H1 (cell line): ENCODE measurements at regions not wholly inside any gene's neighbourhood (a gene's known extent, or its start where the extent isn't known, plus 50 kb on each side); places are given as distances from the start of the nearest gene placed in this dataset.

ENCODE experiments used
- CTCF ChIA-PET: fragments of 300-600 bp; sonication (Branson Sonifier 250); formaldehyde crosslinking; loops from one replicate; lab custom pipeline; 2021; ENCODE audit not compliant: partially characterized antibody; lab: Charles Lee
- POLR2A ChIA-PET: fragments of 300-600 bp; sonication (Branson Sonifier 250); formaldehyde crosslinking; loops from one replicate; lab custom pipeline; 2021; ENCODE audit warnings: inconsistent platforms; ENCODE audit not compliant: partially characterized antibody; lab: Charles Lee
- DNase-seq, 2 experiments: peaks; one replicate each; pipeline versions ENCODE4 v3.0.0 to v3.0.0-alpha.2; 2010 to 2022; ENCODE audit warnings: low spot score in 2 of 2, low read depth in 1 of 2, mixed read lengths in 1 of 2
- FAIRE-seq: peaks from 2 replicates; lab custom pipeline; 2011; peaks lifted over from hg19 to GRCh38; lab: Jason Lieb, UNC
- H2AFZ ChIP-seq: 2 replicates; pipeline ENCODE4 v1.8.1; 2012; ENCODE audit warnings: low read length, inconsistent platforms
- H2AK5ac ChIP-seq: 2 replicates; pipeline ENCODE4 v1.6.1; 2013; ENCODE audit warnings: low read depth, low read length
- H2BK120ac ChIP-seq: replicated peaks from 2 replicates; pipeline ENCODE3; 2013; ENCODE audit warnings: low read depth, low read length, inconsistent platforms
- H2BK12ac ChIP-seq: 2 replicates; pipeline ENCODE4 v1.6.1; 2013; ENCODE audit warnings: low read depth, low read length
- H2BK15ac ChIP-seq: 2 replicates; pipeline ENCODE4 v1.6.1; 2013; ENCODE audit warnings: low read length
- H2BK20ac ChIP-seq: 2 replicates; pipeline ENCODE4 v1.6.1; 2013; ENCODE audit warnings: low read length
- H2BK5ac ChIP-seq: 2 replicates; pipeline ENCODE4 v1.6.1; 2013; ENCODE audit warnings: low read depth, low read length
- H3K14ac ChIP-seq: 2 replicates; pipeline ENCODE4 v1.6.1; 2013; ENCODE audit warnings: inconsistent platforms; ENCODE audit not compliant: insufficient read length
- H3K18ac ChIP-seq: 2 replicates; pipeline ENCODE4 v1.6.1; 2013; ENCODE audit warnings: low read length; ENCODE audit errors: extremely low read depth
- H3K23ac ChIP-seq: 2 replicates; pipeline ENCODE4 v1.6.1; 2013; ENCODE audit warnings: inconsistent platforms; ENCODE audit not compliant: insufficient read length
- H3K23me2 ChIP-seq: 2 replicates; pipeline ENCODE4 v1.6.1; 2013; ENCODE audit warnings: low read depth, low read length
- H3K27ac ChIP-seq: 2 replicates; pipeline ENCODE4 v1.6.1; 2011; ENCODE audit warnings: low read depth, low read length, inconsistent platforms
- H3K27me3 ChIP-seq, 4 experiments: replicated peaks in 1 of 4; 1 replicate in 1 of 4; 2 replicates in 3 of 4; pipeline versions ENCODE4 v1.6.1 to v1.8.1; 2011 to 2013; ENCODE audit warnings: low read length in 3 of 4, mild to moderate bottlenecking in 3 of 4, inconsistent platforms in 2 of 4, mixed read lengths in 2 of 4, moderate library complexity in 1 of 4; ENCODE audit not compliant: control insufficient read depth in 3 of 4, insufficient read depth in 3 of 4; ENCODE audit errors: extremely low read depth in 1 of 4
- H3K36me3 ChIP-seq, 4 experiments: 2 replicates each; pipeline versions ENCODE4 v1.6.1 to v1.8.1; 2011 to 2013; ENCODE audit warnings: mild to moderate bottlenecking in 4 of 4, low read length in 3 of 4, moderate library complexity in 2 of 4, control low read depth in 1 of 4, inconsistent platforms in 1 of 4; ENCODE audit not compliant: insufficient read depth in 4 of 4, control insufficient read depth in 2 of 4
- H3K4ac ChIP-seq: replicated peaks from 2 replicates; pipeline ENCODE3; 2013; ENCODE audit warnings: low read length, low read depth, mixed read lengths, inconsistent platforms; ENCODE audit not compliant: insufficient read length
- H3K4me1 ChIP-seq, 4 experiments: replicated peaks in 1 of 4; 1 replicate in 1 of 4; 2 replicates in 3 of 4; pipeline versions ENCODE4 v1.6.1 to v1.8.1; 2011 to 2013; ENCODE audit warnings: low read length in 3 of 4, inconsistent platforms in 2 of 4, mixed read lengths in 1 of 4; ENCODE audit not compliant: insufficient read depth in 4 of 4, control insufficient read depth in 3 of 4
- H3K4me2 ChIP-seq, 2 experiments: 2 replicates each; pipeline versions ENCODE4 v1.6.1 to v1.8.1; 2011 to 2013; ENCODE audit warnings: low read depth in 2 of 2, low read length in 2 of 2, control low read depth in 1 of 2, inconsistent platforms in 1 of 2, mild to moderate bottlenecking in 1 of 2; ENCODE audit not compliant: insufficient read depth in 1 of 2
- H3K4me3 ChIP-seq, 4 experiments: fragments of 200-600, 300-600 bp in 1 of 4; sonication (generic), shearing (Covaris generic), sonication (Bioruptor Twin) in 1 of 4; 2 replicates each; pipeline versions ENCODE4 v1.5.1 to v1.8.1; 2011 to 2016; ENCODE audit warnings: low read length in 4 of 4, low read depth in 3 of 4, control low read depth in 2 of 4, inconsistent platforms in 2 of 4, mild to moderate bottlenecking in 2 of 4, mixed read lengths in 1 of 4, moderate library complexity in 1 of 4; ENCODE audit not compliant: insufficient read depth in 2 of 4; ENCODE audit errors: extremely low read depth in 1 of 4
- H3K56ac ChIP-seq: replicated peaks from 2 replicates; pipeline ENCODE3; 2013; ENCODE audit warnings: low read depth, mild to moderate bottlenecking, mixed read lengths, low read length, inconsistent platforms; ENCODE audit not compliant: insufficient read length
- H3K79me1 ChIP-seq: 2 replicates; pipeline ENCODE4 v1.6.1; 2013; ENCODE audit warnings: low read depth, low read length, control low read depth
- H3K79me2 ChIP-seq, 2 experiments: 2 replicates each; pipeline versions ENCODE4 v1.6.1 to v1.8.1; 2012 to 2013; ENCODE audit warnings: low read length in 2 of 2, mild to moderate bottlenecking in 2 of 2, inconsistent platforms in 1 of 2; ENCODE audit not compliant: insufficient read depth in 2 of 2, control insufficient read depth in 1 of 2
- H3K9ac ChIP-seq, 4 experiments: replicated peaks in 1 of 4; 1 replicate in 1 of 4; 2 replicates in 3 of 4; pipeline versions ENCODE4 v1.6.1 to v1.8.1; 2011 to 2013; ENCODE audit warnings: low read depth in 3 of 4, low read length in 3 of 4, control low read depth in 2 of 4, mild to moderate bottlenecking in 2 of 4, moderate library complexity in 2 of 4, inconsistent platforms in 1 of 4; ENCODE audit errors: extremely low read depth in 1 of 4
- H3K9me3 ChIP-seq, 2 experiments: 2 replicates each; pipeline versions ENCODE4 v1.6.1 to v1.8.1; 2012 to 2013; ENCODE audit warnings: mild to moderate bottlenecking in 2 of 2, moderate library complexity in 2 of 2, control low read depth in 1 of 2, inconsistent platforms in 1 of 2, low read depth in 1 of 2, low read length in 1 of 2, mixed read lengths in 1 of 2; ENCODE audit not compliant: insufficient read depth in 2 of 2
- H4K20me1 ChIP-seq, 2 experiments: replicated peaks in 1 of 2; 2 replicates each; pipeline versions ENCODE3 to v1.8.1; 2011 to 2013; ENCODE audit warnings: inconsistent platforms in 2 of 2, low read length in 2 of 2, mild to moderate bottlenecking in 1 of 2; ENCODE audit not compliant: insufficient read depth in 2 of 2, control insufficient read depth in 1 of 2
- H4K5ac ChIP-seq: 2 replicates; pipeline ENCODE4 v1.6.1; 2013; ENCODE audit warnings: low read length, low read depth, mixed read lengths, inconsistent platforms; ENCODE audit not compliant: insufficient read length
- H4K8ac ChIP-seq: 2 replicates; pipeline ENCODE4 v1.8.0; 2013; ENCODE audit warnings: mild to moderate bottlenecking, moderate library complexity, low read length, inconsistent platforms; ENCODE audit not compliant: insufficient read depth; ENCODE audit errors: extremely low read depth
- H4K91ac ChIP-seq: replicated peaks from 2 replicates; pipeline ENCODE3; 2013; ENCODE audit warnings: low read length, mixed read lengths, inconsistent platforms; ENCODE audit not compliant: insufficient read length
- CBX5 ChIP-seq: fragments of 300-800, 300-1000 bp; sonication (generic); IDR thresholded peaks from 2 replicates; pipeline ENCODE4 v1.7.1; 2016; ENCODE audit warnings: antibody characterized with exemption, low read length, low read depth
- CREB1 ChIP-seq: IDR thresholded peaks from 2 replicates; pipeline ENCODE4 v1.6.1; 2012; ENCODE audit warnings: inconsistent platforms
- FOSL1 ChIP-seq: IDR thresholded peaks from 2 replicates; pipeline ENCODE4 v1.6.1; 2011; ENCODE audit warnings: mild to moderate bottlenecking, low read depth, low read length, moderate library complexity; ENCODE audit not compliant: insufficient read depth
- RAD21 ChIP-seq, 2 experiments: IDR thresholded peaks in 1 of 2; conservative IDR thresholded peaks in 1 of 2; 2 replicates each; pipeline ENCODE4 v1.6.1; 2011; ENCODE audit warnings: low read depth in 2 of 2, low read length in 2 of 2, improper control_type of control experiment in 1 of 2, inconsistent platforms in 1 of 2, mild to moderate bottlenecking in 1 of 2, moderate library complexity in 1 of 2
- RXRA ChIP-seq: IDR thresholded peaks from 2 replicates; pipeline ENCODE4 v1.6.1; 2011; ENCODE audit warnings: low read depth, mild to moderate bottlenecking, low read length, moderate library complexity; ENCODE audit not compliant: insufficient read depth
- SUZ12 ChIP-seq: fragments of 200-600 bp; sonication (generic); IDR thresholded peaks from 2 replicates; pipeline ENCODE4 v1.6.1; 2012; ENCODE audit warnings: mild to moderate bottlenecking, inconsistent platforms, low read length, moderate library complexity, mixed read lengths
- TCF12 ChIP-seq: IDR thresholded peaks from 2 replicates; pipeline ENCODE4 v1.6.1; 2011; ENCODE audit warnings: low read depth, mild to moderate bottlenecking, low read length
- YY1 ChIP-seq: IDR thresholded peaks from 2 replicates; pipeline ENCODE4 v1.6.1; 2011; ENCODE audit warnings: low read depth, mild to moderate bottlenecking, low read length
- WGBS, 2 experiments: shearing (Covaris generic) in 1 of 2; methylation state at CpG; one replicate each; pipeline versions ENCODE4 v1.1.6 to v1.1.7; 2013 to 2015; ENCODE audit warnings: low lambda C conversion rate in 2 of 2, mixed read lengths in 2 of 2, inconsistent platforms in 1 of 2, low coverage in 1 of 2, missing lambda C conversion rate in 1 of 2; ENCODE audit not compliant: insufficient replicate concordance in 2 of 2, insufficient coverage in 1 of 2, insufficient read length in 1 of 2; ENCODE audit errors: extremely low coverage in 1 of 2, missing lambda C conversion rate in 1 of 2; 5-methylcytosine and 5-hydroxymethylcytosine counted together
- TF ChIP-seq, protein P1 (sequence below): IDR thresholded peaks from 2 replicates; pipeline ENCODE4 v1.6.1; 2012; ENCODE audit warnings: low read length, inconsistent platforms

DNA sequence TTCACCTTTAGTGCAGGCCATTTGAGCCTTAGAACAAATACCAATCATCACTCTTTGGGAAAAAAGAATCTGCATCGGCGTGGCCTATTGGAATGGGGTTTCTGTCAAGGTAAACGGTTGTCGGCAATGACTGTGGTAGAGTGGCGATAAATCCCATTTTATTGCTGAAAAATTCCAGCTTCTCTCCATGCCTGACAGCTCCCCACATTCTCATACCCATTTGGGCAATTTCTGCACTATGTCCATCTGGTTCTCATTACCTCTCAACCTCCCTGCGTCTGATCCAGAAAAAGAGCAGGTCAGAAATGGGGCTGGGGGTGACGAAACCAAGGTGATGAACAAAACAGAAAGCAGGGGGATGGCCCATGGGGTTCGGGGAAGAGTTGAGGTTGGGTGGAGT, 254.0 kb downstream of the MEIS1 start:
- Histone ChIP-seq H4K8ac (no peak overlapping the region), H3K14ac (no peak overlapping the region), H3K27ac (no peak overlapping the region), H3K23ac (no peak overlapping the region), H4K5ac (no peak overlapping the region), H3K23me2 (no peaks in the 10 kb centered on the region), H3K9ac (no peak overlapping the region), H3K4me3 (no peak overlapping the region), H3K79me2 (no peaks in the 10 kb centered on the region), H3K9me3 (no peaks in the 10 kb centered on the region), H2AK5ac (no peak overlapping the region), H3K4ac (no peak overlapping the region), H3K79me1 (no peaks in the 10 kb centered on the region), H2BK20ac (no peak overlapping the region), H2AFZ (no peak overlapping the region), H3K27me3 (no peaks in the 10 kb centered on the region), H4K91ac (no peak overlapping the region), H3K56ac (no peak overlapping the region), H3K18ac (no peak overlapping the region), H2BK5ac (no peak overlapping the region), H3K4me1 (peaks cover 0 to 33% (median 7%) of the 10 kb centered on the region in 4 experiments; a peak in 5 of 7 replicates), H2BK12ac (no peak overlapping the region), H2BK120ac (no peak overlapping the region), H2BK15ac (no peak overlapping the region), H4K20me1 (no peaks in the 10 kb centered on the region), H3K4me2 (no peak overlapping the region), H3K36me3 (no peaks in the 10 kb centered on the region)
- ChIA-PET POLR2A (no interaction called here), CTCF (no interaction called here)
- FAIRE-seq, result no peak
- WGBS, 2 experiments, result 89% methylated on average over 8 of the region's 8 CpGs; no CpG with 5 or more reads in 1 of the 2 experiments
- no peak for TF ChIP-seq RXRA
- TF ChIP-seq FOSL1, result no peak
- TF ChIP-seq, protein P1, sequence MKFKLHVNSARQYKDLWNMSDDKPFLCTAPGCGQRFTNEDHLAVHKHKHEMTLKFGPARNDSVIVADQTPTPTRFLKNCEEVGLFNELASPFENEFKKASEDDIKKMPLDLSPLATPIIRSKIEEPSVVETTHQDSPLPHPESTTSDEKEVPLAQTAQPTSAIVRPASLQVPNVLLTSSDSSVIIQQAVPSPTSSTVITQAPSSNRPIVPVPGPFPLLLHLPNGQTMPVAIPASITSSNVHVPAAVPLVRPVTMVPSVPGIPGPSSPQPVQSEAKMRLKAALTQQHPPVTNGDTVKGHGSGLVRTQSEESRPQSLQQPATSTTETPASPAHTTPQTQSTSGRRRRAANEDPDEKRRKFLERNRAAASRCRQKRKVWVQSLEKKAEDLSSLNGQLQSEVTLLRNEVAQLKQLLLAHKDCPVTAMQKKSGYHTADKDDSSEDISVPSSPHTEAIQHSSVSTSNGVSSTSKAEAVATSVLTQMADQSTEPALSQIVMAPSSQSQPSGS, result no peak
- TF ChIP-seq SUZ12, result no peak
- TF ChIP-seq RAD21 (IDR thresholded peaks at IDR 0.05 in 1 of 2, conservative IDR thresholded peaks at IDR 0.05 in 1 of 2; ENCODE audit: low read depth in 2 of 2, low read length in 2 of 2), result no peak
- no peak for TF ChIP-seq YY1
- TF ChIP-seq CREB1, result no peak
- TF ChIP-seq TCF12, result no peak
- no peak for TF ChIP-seq CBX5
- DNase-seq, result no peak
